ENCODE measurements at regions not wholly inside any gene's neighbourhood (a gene's known extent, or its start where the extent isn't known, plus 50 kb on each side); places are given as distances from the start of the nearest gene placed in this dataset.

GRCh38 chr2:77633601-77634000 is 111.4 kb upstream of the LRRTM4 start:
- TF ChIP-seq, protein P1, sequence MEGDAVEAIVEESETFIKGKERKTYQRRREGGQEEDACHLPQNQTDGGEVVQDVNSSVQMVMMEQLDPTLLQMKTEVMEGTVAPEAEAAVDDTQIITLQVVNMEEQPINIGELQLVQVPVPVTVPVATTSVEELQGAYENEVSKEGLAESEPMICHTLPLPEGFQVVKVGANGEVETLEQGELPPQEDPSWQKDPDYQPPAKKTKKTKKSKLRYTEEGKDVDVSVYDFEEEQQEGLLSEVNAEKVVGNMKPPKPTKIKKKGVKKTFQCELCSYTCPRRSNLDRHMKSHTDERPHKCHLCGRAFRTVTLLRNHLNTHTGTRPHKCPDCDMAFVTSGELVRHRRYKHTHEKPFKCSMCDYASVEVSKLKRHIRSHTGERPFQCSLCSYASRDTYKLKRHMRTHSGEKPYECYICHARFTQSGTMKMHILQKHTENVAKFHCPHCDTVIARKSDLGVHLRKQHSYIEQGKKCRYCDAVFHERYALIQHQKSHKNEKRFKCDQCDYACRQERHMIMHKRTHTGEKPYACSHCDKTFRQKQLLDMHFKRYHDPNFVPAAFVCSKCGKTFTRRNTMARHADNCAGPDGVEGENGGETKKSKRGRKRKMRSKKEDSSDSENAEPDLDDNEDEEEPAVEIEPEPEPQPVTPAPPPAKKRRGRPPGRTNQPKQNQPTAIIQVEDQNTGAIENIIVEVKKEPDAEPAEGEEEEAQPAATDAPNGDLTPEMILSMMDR (IDR thresholded peaks at IDR 0.05) = no peak

GRCh38 chr2:77640924-77641323 is 118.7 kb upstream of the LRRTM4 start:
- no peak overlapping the region for H3K27ac Mint-ChIP-seq (ENCODE audit: unreplicated experiment)
- no peak for DNase-seq (ENCODE audit: extremely low spot score, unreplicated experiment)
- no peaks in the 10 kb centered on the region for H3K27me3 Mint-ChIP-seq (ENCODE audit: unreplicated experiment)
- H3K4me3 Mint-ChIP-seq (ENCODE audit: unreplicated experiment) = no peak overlapping the region
- H3K9me3 Mint-ChIP-seq (ENCODE audit: unreplicated experiment) = peaks cover 53% of the 10 kb centered on the region
- H3K36me3 Mint-ChIP-seq (ENCODE audit: unreplicated experiment) = no peaks in the 10 kb centered on the region
- no peaks in the 10 kb centered on the region for H3K4me1 Mint-ChIP-seq (ENCODE audit: unreplicated experiment)
- TF ChIP-seq, protein P1 (IDR thresholded peaks at IDR 0.05) = no peak

More at GRCh38 chr2:77633601-77634000, 111.4 kb upstream of the LRRTM4 start:
- DNase-seq (ENCODE audit: extremely low spot score, unreplicated experiment) = no peak
- H3K9me3 Mint-ChIP-seq (ENCODE audit: unreplicated experiment) = peaks cover 50% of the 10 kb centered on the region
- H3K36me3 Mint-ChIP-seq (ENCODE audit: unreplicated experiment) = no peaks in the 10 kb centered on the region
- no peaks in the 10 kb centered on the region for H3K27me3 Mint-ChIP-seq (ENCODE audit: unreplicated experiment)
- H3K4me1 Mint-ChIP-seq (ENCODE audit: unreplicated experiment) = no peaks in the 10 kb centered on the region
- no peak overlapping the region for H3K27ac Mint-ChIP-seq (ENCODE audit: unreplicated experiment)
- H3K4me3 Mint-ChIP-seq (ENCODE audit: unreplicated experiment) = no peak overlapping the region

- no peaks in the 10 kb centered on the region for H3K27me3 Mint-ChIP-seq (ENCODE audit: unreplicated experiment)
- H3K36me3 Mint-ChIP-seq (ENCODE audit: unreplicated experiment) = no peaks in the 10 kb centered on the region
- peaks cover 40% of the 10 kb centered on the region for H3K9me3 Mint-ChIP-seq (ENCODE audit: unreplicated experiment)
- H3K4me3 Mint-ChIP-seq (ENCODE audit: unreplicated experiment) = no peak overlapping the region
- H3K4me1 Mint-ChIP-seq (ENCODE audit: unreplicated experiment) = no peaks in the 10 kb centered on the region
- TF ChIP-seq, protein P1 (IDR thresholded peaks at IDR 0.05) = no peak
- DNase-seq (ENCODE audit: extremely low spot score, unreplicated experiment) = no peak
- no peak overlapping the region for H3K27ac Mint-ChIP-seq (ENCODE audit: unreplicated experiment)
Observed at GRCh38 chr2:77642339-77642738, 120.2 kb upstream of the LRRTM4 start.

- DNase-seq (ENCODE audit: extremely low spot score, unreplicated experiment) = no peak
- Mint-ChIP-seq H3K27me3 (ENCODE audit: unreplicated experiment) (no peaks in the 10 kb centered on the region), H3K4me3 (ENCODE audit: unreplicated experiment) (no peak overlapping the region), H3K9me3 (ENCODE audit: unreplicated experiment) (peaks cover 7% of the 10 kb centered on the region), H3K27ac (ENCODE audit: unreplicated experiment) (no peak overlapping the region), H3K4me1 (ENCODE audit: unreplicated experiment) (no peaks in the 10 kb centered on the region), H3K36me3 (ENCODE audit: unreplicated experiment) (no peaks in the 10 kb centered on the region)
- TF ChIP-seq, protein P1 (IDR thresholded peaks at IDR 0.05) = no peak
Observed at GRCh38 chr2:77649856-77650255, 127.7 kb upstream of the LRRTM4 start.

DNA sequence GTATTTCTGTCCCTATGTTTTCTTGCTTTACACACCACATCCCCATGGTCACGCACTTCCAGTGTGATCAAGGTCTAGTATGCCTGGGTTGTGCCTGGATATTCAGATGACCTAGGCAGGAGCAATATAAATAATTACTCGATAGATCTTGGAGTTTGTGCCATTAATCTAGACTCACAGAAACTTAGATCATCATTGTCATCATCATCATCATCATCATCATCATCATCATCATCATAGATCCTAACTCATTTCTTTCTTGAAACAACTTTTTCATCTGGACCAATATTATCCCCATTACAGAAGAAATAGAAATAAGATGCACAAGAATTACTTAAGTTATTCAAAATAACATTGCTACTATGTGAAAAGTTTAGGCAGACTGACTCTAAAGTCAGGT is 130.3 kb upstream of the LRRTM4 start:
- no peaks in the 10 kb centered on the region for H3K4me1 Mint-ChIP-seq (ENCODE audit: unreplicated experiment)
- no peak overlapping the region for H3K27ac Mint-ChIP-seq (ENCODE audit: unreplicated experiment)
- TF ChIP-seq, protein P1 (IDR thresholded peaks at IDR 0.05) = no peak
- no peak overlapping the region for H3K4me3 Mint-ChIP-seq (ENCODE audit: unreplicated experiment)
- no peak for DNase-seq (ENCODE audit: extremely low spot score, unreplicated experiment)
- no peaks in the 10 kb centered on the region for H3K36me3 Mint-ChIP-seq (ENCODE audit: unreplicated experiment)
- H3K9me3 Mint-ChIP-seq (ENCODE audit: unreplicated experiment) = peaks cover 12% of the 10 kb centered on the region
- H3K27me3 Mint-ChIP-seq (ENCODE audit: unreplicated experiment) = no peaks in the 10 kb centered on the region
